Large intestine (tissue), 3 donors: ENCODE measurements at regions not wholly inside any gene's neighbourhood (a gene's known extent, or its start where the extent isn't known, plus 50 kb on each side); places are given as distances from the start of the nearest gene placed in this dataset.

Source experiments
- DNase-seq, 2 donors: peaks; one replicate each; pipeline versions ENCODE4 v3.0.0 to v3.0.0-alpha.2; 2013
- H3K27ac ChIP-seq: one replicate; pipeline ENCODE4 v1.5.1; 2013; ENCODE audit warnings: low read length
- H3K27me3 ChIP-seq: 2 replicates; pipeline ENCODE4 v1.6.1; 2013; ENCODE audit warnings: low read length; ENCODE audit not compliant: control insufficient read depth, insufficient read depth
- H3K36me3 ChIP-seq: 2 replicates; pipeline ENCODE4 v1.6.1; 2013; ENCODE audit warnings: low read length; ENCODE audit not compliant: control insufficient read depth, insufficient read depth
- H3K4me1 ChIP-seq: one replicate; pipeline ENCODE4 v1.6.1; 2013; ENCODE audit warnings: low read length; ENCODE audit not compliant: control insufficient read depth, insufficient read depth
- H3K4me3 ChIP-seq: one replicate; pipeline ENCODE4 v1.5.1; 2013; ENCODE audit warnings: low read length
- H3K9me3 ChIP-seq: one replicate; pipeline ENCODE4 v1.6.1; 2013; ENCODE audit warnings: mild to moderate bottlenecking, low read depth, low read length, moderate library complexity; ENCODE audit not compliant: control insufficient read depth
- WGBS: methylation state at CpG from one replicate; pipeline ENCODE4 v1.1.5; 2013; ENCODE audit warnings: low lambda C conversion rate; ENCODE audit not compliant: insufficient coverage; 5-methylcytosine and 5-hydroxymethylcytosine counted together

DNA sequence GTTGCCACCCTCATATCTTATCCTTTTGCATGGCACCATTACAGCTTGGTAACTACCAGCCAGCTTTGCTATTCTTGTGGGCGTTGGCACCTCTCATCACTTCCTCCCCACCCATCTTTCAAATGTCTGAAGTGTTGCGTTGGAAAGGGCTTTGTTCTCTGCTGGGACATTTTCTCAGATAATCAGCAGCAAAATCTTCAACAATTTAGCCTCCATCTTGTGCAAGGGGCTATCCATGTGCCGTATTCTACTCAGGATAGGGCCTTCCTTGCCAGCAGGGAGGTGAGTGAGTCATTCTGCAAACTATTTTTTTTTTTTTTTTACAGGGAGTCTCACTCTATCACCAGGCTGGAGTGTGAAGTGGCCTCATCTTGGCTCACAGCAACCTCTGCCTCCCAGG is 62.1 kb upstream of the NUDT12 start:
- H3K9me3 ChIP-seq = no peaks in the 10 kb centered on the region
- H3K4me1 ChIP-seq = no peaks in the 10 kb centered on the region
- H3K4me3 ChIP-seq = no peak overlapping the region
- no peak for DNase-seq
- no CpG with 5 or more reads among the region's 3 CpGs for WGBS
- no peak overlapping the region for H3K27ac ChIP-seq
- H3K36me3 ChIP-seq = no peaks in the 10 kb centered on the region
- H3K27me3 ChIP-seq = no peaks in the 10 kb centered on the region

DNA sequence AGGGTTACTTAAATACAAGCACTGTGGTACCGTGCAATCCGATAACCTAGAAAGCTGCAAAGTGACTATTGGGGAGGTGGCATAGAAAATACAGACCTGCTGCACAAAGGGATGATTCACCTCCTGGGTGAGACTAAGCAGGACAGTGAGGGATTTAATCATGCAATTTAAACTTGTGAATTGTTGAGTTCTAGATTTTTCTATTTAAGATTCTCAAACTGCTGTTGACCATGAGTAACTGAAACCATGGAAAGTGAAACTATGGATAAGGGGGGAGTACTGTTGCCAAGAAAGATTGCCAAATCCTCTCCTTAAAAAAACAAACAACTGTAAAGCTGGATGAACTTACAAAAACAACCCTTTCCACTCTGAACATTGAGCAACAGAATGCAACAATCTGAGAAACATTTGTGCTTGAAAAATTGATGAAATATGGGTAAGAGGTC is 61.5 kb upstream of the NUDT12 start:
- Histone ChIP-seq H3K9me3 (no peaks in the 10 kb centered on the region), H3K4me1 (no peaks in the 10 kb centered on the region), H3K4me3 (no peak overlapping the region)

DNA sequence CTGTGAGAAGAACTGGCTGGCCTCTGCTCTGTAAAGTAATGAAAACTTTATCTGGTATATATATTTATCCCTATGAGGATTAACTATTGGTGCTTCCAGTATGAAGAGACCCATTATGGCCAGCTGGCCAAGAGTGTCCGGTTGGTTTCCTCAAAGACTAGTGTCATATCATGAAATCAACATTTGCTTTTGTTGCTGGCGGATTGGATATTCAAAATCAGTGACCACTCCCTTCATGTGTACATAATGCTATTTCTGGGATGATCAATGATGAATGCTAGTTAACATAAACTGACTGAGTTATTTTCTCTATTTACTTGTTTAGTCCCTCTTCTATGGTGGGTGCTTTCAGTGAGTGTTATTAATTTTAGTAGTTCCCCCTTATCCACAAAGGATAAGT is 60.8 kb upstream of the NUDT12 start:
- no CpG with 5 or more reads among the region's 2 CpGs for WGBS
- Histone ChIP-seq H3K27me3 (no peaks in the 10 kb centered on the region), H3K4me1 (no peaks in the 10 kb centered on the region), H3K4me3 (no peak overlapping the region), H3K36me3 (no peaks in the 10 kb centered on the region), H3K27ac (no peak overlapping the region), H3K9me3 (no peaks in the 10 kb centered on the region)
- no peak for DNase-seq

More for the DNA sequence above, 61.5 kb upstream of the NUDT12 start:
- H3K27me3 ChIP-seq = no peaks in the 10 kb centered on the region
- no peak overlapping the region for H3K27ac ChIP-seq
- WGBS = no CpG with 5 or more reads among the region's 2 CpGs
- H3K36me3 ChIP-seq = no peaks in the 10 kb centered on the region
- no peak for DNase-seq

DNA sequence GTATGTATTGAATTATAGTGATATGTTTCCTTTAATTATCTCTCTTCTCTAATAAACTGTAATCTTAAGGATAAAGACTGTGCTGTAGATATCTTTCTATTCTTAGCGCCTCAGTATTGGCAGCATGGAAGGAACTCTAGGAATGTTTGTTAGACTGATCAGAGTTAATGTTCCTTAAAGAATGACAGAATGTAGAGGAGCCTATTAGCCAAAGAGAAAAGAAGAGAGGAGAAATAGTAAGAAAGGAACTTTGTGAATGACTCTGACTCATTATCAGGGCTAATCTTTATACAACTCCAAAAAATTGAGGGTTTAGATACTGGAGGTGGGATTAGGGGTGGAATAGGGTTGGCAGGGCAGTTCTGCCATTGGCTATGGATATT is 59.0 kb upstream of the NUDT12 start:
- DNase-seq = no peak
- H3K27ac ChIP-seq = no peak overlapping the region
- no CpG with 5 or more reads among the region's 1 CpG for WGBS

DNA sequence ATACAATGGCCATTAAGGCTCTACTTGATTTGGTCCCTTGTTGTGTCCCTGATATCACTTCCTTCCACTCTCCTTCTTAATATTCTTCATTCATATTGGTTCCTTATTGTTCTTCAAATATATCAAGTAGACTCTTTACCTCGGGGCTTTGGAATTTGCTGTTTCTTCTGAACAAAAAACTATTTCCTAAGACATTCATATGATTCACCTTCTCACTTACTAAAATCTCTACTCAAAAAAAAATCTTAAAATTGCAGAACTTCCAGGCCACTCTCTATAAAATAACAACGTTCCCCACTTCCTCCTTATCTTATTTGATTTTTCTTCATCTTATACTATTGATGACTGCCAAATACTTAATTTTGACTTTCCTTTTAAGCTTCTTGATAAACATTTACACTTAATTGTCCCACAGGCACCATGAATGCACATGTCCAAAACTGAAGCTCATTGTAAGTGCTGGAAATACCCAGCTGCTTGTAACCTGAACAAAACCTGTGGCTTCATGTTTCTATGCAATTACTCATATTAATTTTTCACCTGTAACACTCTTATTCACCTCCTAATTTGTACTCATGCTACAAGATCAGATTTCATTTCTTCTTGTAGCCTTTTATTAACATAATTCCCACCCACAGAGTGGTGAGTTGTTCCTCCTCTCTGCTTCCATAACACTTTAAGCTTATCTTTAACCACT is 58.4 kb upstream of the NUDT12 start:
- H3K27me3 ChIP-seq = no peaks in the 10 kb centered on the region
- H3K9me3 ChIP-seq = no peaks in the 10 kb centered on the region
- H3K27ac ChIP-seq = no peak overlapping the region
- H3K4me1 ChIP-seq = no peaks in the 10 kb centered on the region
- no peaks in the 10 kb centered on the region for H3K36me3 ChIP-seq
- WGBS = 92% methylated on average over 2 of the region's 2 CpGs
- DNase-seq = no peak
- no peak overlapping the region for H3K4me3 ChIP-seq

More for the DNA sequence above, 59.0 kb upstream of the NUDT12 start:
- Histone ChIP-seq H3K27me3 (no peaks in the 10 kb centered on the region), H3K4me1 (no peaks in the 10 kb centered on the region), H3K4me3 (no peak overlapping the region), H3K36me3 (no peaks in the 10 kb centered on the region), H3K9me3 (no peaks in the 10 kb centered on the region)

DNA sequence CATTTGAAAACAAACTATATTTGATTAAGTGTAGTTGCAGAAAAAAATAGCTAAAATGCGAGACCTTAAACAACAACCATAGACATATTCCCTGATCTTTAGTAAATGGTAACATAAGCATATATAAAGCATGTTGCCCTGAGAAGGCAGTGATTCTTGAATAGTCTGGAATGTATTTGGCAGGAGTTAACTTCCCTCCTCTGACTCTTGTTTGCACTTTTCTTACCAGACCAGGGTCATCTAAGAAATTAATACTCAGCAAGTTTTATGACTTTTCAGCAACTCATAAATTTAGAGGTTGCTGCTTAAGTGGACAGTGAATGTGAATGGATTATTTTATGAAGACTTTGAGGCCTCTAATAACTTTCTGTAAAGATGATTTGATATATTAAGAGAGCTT is 55.3 kb upstream of the NUDT12 start:
- Histone ChIP-seq H3K27me3 (no peaks in the 10 kb centered on the region), H3K4me1 (no peaks in the 10 kb centered on the region), H3K9me3 (no peaks in the 10 kb centered on the region), H3K27ac (no peak overlapping the region), H3K36me3 (no peaks in the 10 kb centered on the region), H3K4me3 (no peak overlapping the region)
- no CpG with 5 or more reads among the region's 1 CpG for WGBS
- DNase-seq = no peak

DNA sequence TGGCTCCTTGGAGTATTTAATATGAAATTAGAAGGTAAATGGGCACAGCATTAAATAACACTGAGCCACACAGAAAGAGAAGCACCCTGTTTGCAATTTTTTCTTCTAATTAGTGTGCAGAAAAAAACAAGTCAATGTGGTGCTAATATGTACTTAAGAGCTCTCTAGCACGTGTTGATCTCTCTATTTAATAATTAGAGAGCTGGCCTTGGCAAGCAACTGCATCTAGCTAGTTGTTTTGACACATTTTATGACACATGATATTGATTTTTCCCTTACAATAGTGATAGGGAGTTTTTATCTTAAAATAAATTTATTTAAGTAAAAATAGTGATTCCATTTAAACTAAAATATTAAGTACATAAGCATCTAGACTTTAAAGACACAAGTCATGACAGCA is 54.5 kb upstream of the NUDT12 start:
- no peaks in the 10 kb centered on the region for H3K36me3 ChIP-seq
- no peak overlapping the region for H3K27ac ChIP-seq
- 0% methylated on average over 1 of the region's 1 CpG for WGBS
- no peak for DNase-seq
- H3K27me3 ChIP-seq = no peaks in the 10 kb centered on the region
- no peak overlapping the region for H3K4me3 ChIP-seq
- no peaks in the 10 kb centered on the region for H3K9me3 ChIP-seq
- H3K4me1 ChIP-seq = no peaks in the 10 kb centered on the region

DNA sequence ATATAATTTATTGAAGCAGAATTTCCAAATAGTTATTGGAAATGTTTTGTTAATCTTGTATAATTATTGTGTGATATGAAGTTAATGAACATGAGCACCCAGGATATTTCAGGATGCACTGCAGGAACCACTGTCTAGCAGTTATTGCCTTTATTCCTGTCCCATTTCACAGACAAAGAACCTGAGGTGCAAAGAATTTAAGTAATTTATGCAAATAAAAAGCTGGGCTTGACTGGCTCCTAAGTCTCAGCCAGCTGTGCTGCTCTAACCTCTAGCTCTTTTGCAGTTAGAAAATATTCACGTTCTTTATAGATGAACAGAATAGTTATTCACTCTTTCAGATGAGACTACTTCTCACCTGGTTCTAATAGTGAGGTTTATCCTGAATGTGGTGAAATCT is 50.0 kb upstream of the NUDT12 start:
- WGBS = 80% methylated on average over 1 of the region's 1 CpG
- H3K27ac ChIP-seq = no peak overlapping the region
- DNase-seq = no peak

More for the DNA sequence above, 50.0 kb upstream of the NUDT12 start:
- H3K27me3 ChIP-seq = no peaks in the 10 kb centered on the region
- H3K4me3 ChIP-seq = no peak overlapping the region
- no peaks in the 10 kb centered on the region for H3K9me3 ChIP-seq
- no peaks in the 10 kb centered on the region for H3K36me3 ChIP-seq
- H3K4me1 ChIP-seq = no peaks in the 10 kb centered on the region
